ENCODE measurements at regions not wholly inside any gene's neighbourhood (a gene's known extent, or its start where the extent isn't known, plus 50 kb on each side); places are given as distances from the start of the nearest gene placed in this dataset.

GRCh38 chr20:6184086-6184485 is 61.3 kb upstream of the FERMT1 start:
- H3K4me3 ChIP-seq (ENCODE audit: low read depth, low read length), result no peak overlapping the region
- TF ChIP-seq CTCF (IDR thresholded peaks at IDR 0.05; ENCODE audit: control insufficient read depth, extremely low read depth, insufficient read depth), result no peak
- DNase-seq (ENCODE audit: low read depth), result no peak

- DNase-seq (ENCODE audit: low read depth), result no peak
- no peak overlapping the region for H3K4me3 ChIP-seq (ENCODE audit: low read depth, low read length)
- TF ChIP-seq CTCF (IDR thresholded peaks at IDR 0.05; ENCODE audit: control insufficient read depth, extremely low read depth, insufficient read depth), result no peak
Observed at GRCh38 chr20:6180531-6180930, 57.7 kb upstream of the FERMT1 start.

DNA sequence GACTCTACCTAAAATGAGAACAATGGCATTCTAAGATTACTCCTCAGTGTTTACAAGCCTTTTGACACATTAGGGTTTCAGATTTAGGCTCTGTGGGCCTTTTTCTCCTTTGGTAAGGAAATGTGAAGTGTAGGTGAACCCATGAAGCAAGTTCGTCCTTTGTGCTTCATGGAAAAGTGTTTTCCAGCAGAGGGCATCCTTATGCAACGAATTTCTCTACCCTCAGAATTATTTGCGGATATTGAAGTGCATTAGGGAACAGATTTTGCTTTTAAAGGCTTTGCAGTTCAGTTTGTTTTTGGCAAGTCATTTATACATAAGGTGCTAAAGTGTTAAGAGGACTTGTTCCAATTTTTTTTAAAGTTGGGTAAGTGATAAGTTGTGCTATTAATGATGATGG is 55.7 kb upstream of the FERMT1 start:
- no peak overlapping the region for H3K4me3 ChIP-seq (ENCODE audit: low read depth, low read length)
- peak; percentile 72 for TF ChIP-seq CTCF (IDR thresholded peaks at IDR 0.05; ENCODE audit: control insufficient read depth, extremely low read depth, insufficient read depth)
- DNase-seq (ENCODE audit: low read depth), result peak; percentile 8

GRCh38 chr20:6173481-6173880 is 50.7 kb upstream of the FERMT1 start:
- TF ChIP-seq CTCF (IDR thresholded peaks at IDR 0.05; ENCODE audit: control insufficient read depth, extremely low read depth, insufficient read depth), result no peak
- DNase-seq (ENCODE audit: low read depth), result no peak
- no peak overlapping the region for H3K4me3 ChIP-seq (ENCODE audit: low read depth, low read length)

Measured in LNCaP clone FGC (cell line).